GM21515 (cell line): ENCODE measurements at regions not wholly inside any gene's neighbourhood (a gene's known extent, or its start where the extent isn't known, plus 50 kb on each side); places are given as distances from the start of the nearest gene placed in this dataset.
"Not testable (repeated sequence)": the region's sequence is repeated elsewhere in the genome, so short reads cannot be mapped to it uniquely, and the experiment has no call there.

Source experiments
- ATAC-seq: cut with Tn5 transposase; IDR thresholded peaks from one replicate; pipeline ENCODE4 v1.9.1; 2021; ENCODE audit not compliant: unreplicated experiment

- ATAC-seq: no peak
These were observed 89.0 kb upstream of the SERTAD2 start for GRCh38 chr2:64742678-64743077.

GRCh38 chr2:64743739-64744330 is 90.1 kb upstream of the SERTAD2 start:
- no peak for ATAC-seq

- no peak for ATAC-seq
These were observed 91.8 kb upstream of the SERTAD2 start for GRCh38 chr2:64745562-64745961.

- ATAC-seq: not testable (repeated sequence)
These were observed 94.0 kb upstream of the SERTAD2 start for GRCh38 chr2:64747690-64748091.

- ATAC-seq: no peak
These were observed 94.4 kb upstream of the SERTAD2 start for GRCh38 chr2:64748147-64748546.

GRCh38 chr2:64748561-64748960 is 94.8 kb upstream of the SERTAD2 start:
- no peak for ATAC-seq

- ATAC-seq: no peak
These were observed 95.7 kb upstream of the SERTAD2 start for GRCh38 chr2:64749446-64749845.

- ATAC-seq: no peak
These were observed 96.5 kb upstream of the SERTAD2 start for GRCh38 chr2:64750001-64750816.

- peak; percentile 85 for ATAC-seq
These were observed 97.1 kb upstream of the SERTAD2 start for GRCh38 chr2:64750817-64751285.

GRCh38 chr2:64751286-64752260 is 97.9 kb upstream of the SERTAD2 start:
- peak; percentile 81 for ATAC-seq

GRCh38 chr2:64753399-64753798 is 99.7 kb upstream of the SERTAD2 start:
- ATAC-seq: no peak

GRCh38 chr2:64754570-64754969 is 100.9 kb upstream of the SERTAD2 start:
- no peak for ATAC-seq

GRCh38 chr2:64757126-64757525 is 103.4 kb upstream of the SERTAD2 start:
- no peak for ATAC-seq

GRCh38 chr2:64760128-64760527 is 106.4 kb upstream of the SERTAD2 start:
- no peak for ATAC-seq

- no peak for ATAC-seq
These were observed 108.7 kb upstream of the SERTAD2 start for GRCh38 chr2:64762301-64762997.

GRCh38 chr2:64763126-64763525 is 109.4 kb upstream of the SERTAD2 start:
- no peak for ATAC-seq

GRCh38 chr2:64765160-64765805 is 111.6 kb upstream of the SERTAD2 start:
- ATAC-seq: no peak

GRCh38 chr2:64766841-64767669 is 113.3 kb upstream of the SERTAD2 start:
- no peak for ATAC-seq
